ENCODE measurements at regions not wholly inside any gene's neighbourhood (a gene's known extent, or its start where the extent isn't known, plus 50 kb on each side); places are given as distances from the start of the nearest gene placed in this dataset.

DNA sequence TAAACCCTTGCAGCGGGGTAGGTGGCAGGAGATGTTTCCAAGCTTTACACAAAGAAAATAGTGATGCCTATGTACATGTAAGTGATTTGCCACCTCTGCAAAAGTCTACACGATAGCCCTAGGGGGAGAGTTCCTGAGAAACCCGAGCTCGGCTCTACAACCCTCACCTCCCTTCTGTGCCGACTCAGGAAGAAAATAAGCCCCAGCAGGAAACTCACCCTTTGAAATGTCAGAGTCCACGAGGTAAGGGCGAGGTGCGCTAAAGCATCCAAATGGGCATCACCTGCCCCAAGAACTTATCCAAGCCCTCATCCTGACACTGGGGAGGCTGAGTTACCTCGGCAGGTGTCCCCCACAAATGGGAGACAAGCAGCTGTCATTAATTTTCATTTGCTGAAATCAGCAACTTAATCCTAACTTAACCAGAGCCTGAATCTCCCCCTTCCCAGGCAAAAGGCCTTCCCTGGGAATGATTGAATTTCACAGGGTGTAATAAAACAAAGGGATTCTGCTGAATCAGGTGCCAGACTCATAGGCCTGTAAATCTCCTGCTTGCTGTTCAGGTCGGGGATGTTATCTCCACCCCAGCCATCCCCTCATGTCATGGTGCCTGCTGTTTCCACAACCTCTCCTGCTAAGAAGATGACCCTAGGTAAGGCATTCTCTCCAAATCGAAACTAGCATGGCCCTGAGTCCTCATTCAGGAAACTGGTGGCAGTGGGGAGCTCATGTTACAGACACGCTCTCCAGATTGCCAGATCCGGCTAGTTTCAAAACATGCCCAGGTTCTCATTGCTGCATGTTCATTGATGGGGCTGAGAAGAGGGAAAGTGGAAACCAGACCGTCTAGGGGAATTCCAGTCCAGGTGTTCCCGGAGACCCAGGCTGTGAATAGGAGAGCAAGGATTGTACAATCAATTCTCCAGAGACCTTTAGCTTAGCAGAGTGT is 105.3 kb upstream of the KIRREL3 start:
- H3K27me3 ChIP-seq (ENCODE audit: control insufficient read depth in 2 of 2, insufficient read depth in 2 of 2, low read length in 2 of 2) = no peaks in the 10 kb centered on the region
- no peak overlapping the region for H3K4me3 ChIP-seq (ENCODE audit: low read length)
- Mint-ChIP-seq H3K4me1 (no peaks in the 10 kb centered on the region), H3K9me3 (peaks cover 0 to 5% (median 0%) of the 10 kb centered on the region in 11 donors), H3K27ac (no peak overlapping the region), H3K27me3 (peaks cover 0 to 10% (median 4%) of the 10 kb centered on the region in 5 donors), H3K4me3 (no peak overlapping the region), H3K36me3 (no peaks in the 10 kb centered on the region)
- ChIA-PET CTCF (no interaction called here), POLR2A (no interaction called here)
- intact Hi-C loops (cut with micrococcal nuclease) = no loop called here
- H3K4me1 ChIP-seq (ENCODE audit: control insufficient read depth in 2 of 2, insufficient read depth in 2 of 2, low read length in 2 of 2) = no peaks in the 10 kb centered on the region
- H3K27ac ChIP-seq (ENCODE audit: low read depth, low read length) = no peak overlapping the region
- H3K9me3 ChIP-seq (ENCODE audit: control insufficient read depth in 2 of 3, low read length in 3 of 3) = no peaks in the 10 kb centered on the region
- ATAC-seq (no peak), DNase-seq (no peak)
- no peaks in the 10 kb centered on the region for H3K36me3 ChIP-seq (ENCODE audit: control insufficient read depth in 2 of 3, insufficient read depth in 3 of 3, low read length in 3 of 3)

DNA sequence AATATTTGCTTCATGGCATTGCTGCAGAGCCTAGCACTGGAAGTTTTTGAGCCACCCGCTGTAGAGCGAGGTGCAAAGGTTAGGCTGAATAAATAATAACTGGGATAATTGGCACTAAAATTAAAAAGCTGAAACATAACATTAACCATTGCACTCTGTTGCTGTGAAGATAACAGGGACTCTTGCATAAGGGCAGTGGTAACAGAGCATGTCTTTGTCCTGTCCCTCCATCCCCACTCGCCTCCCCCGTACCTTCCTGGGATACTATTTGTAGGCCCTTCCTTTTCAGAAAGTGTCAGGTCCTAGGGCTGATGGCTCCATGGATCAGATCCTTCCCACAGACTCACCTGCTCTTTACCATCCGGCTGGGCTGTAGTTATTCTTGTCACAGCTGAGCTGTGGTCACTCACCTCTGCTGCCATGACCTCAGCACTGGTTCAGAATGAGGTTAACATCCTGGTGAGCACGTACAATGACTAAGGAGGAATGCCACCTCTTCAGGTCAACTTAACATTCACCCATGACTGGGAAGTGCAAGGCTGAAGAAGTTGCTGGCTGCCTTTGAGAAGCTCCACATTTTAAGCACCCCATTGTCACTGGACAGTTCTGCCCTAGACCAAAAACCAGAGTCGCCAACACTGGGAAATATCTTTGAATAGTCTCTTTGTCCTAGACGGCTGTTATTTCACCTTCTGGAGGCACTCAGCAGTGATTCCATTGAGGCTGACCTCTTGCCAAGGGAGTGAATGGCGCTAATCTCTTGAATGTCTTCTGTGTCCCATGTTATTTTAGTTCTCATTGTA is 103.2 kb upstream of the KIRREL3 start:
- no peak overlapping the region for H3K27ac Mint-ChIP-seq
- no peaks in the 10 kb centered on the region for H3K36me3 Mint-ChIP-seq
- H3K9me3 Mint-ChIP-seq = peaks cover 0 to 5% (median 0%) of the 10 kb centered on the region in 11 donors
- POLR2A ChIA-PET = no interaction called here
- DNase-seq (no peak), ATAC-seq (no peak)
- Histone ChIP-seq H3K4me1 (ENCODE audit: control insufficient read depth in 2 of 2, insufficient read depth in 2 of 2, low read length in 2 of 2) (no peaks in the 10 kb centered on the region), H3K9me3 (ENCODE audit: control insufficient read depth in 2 of 3, low read length in 3 of 3) (no peaks in the 10 kb centered on the region), H3K27ac (ENCODE audit: low read depth, low read length) (no peak overlapping the region), H3K27me3 (ENCODE audit: control insufficient read depth in 2 of 2, insufficient read depth in 2 of 2, low read length in 2 of 2) (no peaks in the 10 kb centered on the region), H3K36me3 (ENCODE audit: control insufficient read depth in 2 of 3, insufficient read depth in 3 of 3, low read length in 3 of 3) (no peaks in the 10 kb centered on the region), H3K4me3 (ENCODE audit: low read length) (no peak overlapping the region)
- no peak overlapping the region for H3K4me3 Mint-ChIP-seq
- intact Hi-C loops (cut with micrococcal nuclease) = no loop called here
- H3K4me1 Mint-ChIP-seq = no peaks in the 10 kb centered on the region
- CTCF ChIA-PET = no interaction called here
- peaks cover 0 to 10% (median 4%) of the 10 kb centered on the region in 5 donors for H3K27me3 Mint-ChIP-seq

DNA sequence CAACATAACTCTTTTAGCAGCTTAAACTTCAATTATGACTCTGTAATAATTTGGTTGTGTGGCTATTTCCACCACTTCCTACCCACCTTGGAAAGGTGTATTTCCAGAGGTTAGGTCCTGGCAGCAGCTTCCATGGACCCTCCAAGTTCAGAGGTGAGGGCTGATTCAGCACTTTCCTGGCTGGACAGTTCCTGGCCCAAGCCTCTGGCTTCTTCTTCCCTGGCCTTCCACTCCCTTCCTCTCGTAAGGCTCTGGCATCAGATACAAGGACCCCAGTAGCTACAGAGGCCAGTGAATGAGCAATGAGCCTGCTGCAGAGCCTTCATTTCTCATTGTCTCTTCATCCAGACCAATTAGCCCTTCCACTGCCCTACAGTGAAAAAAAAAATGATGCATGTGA is 98.1 kb upstream of the KIRREL3 start:
- Mint-ChIP-seq H3K9me3 (peaks cover 0 to 5% (median 1%) of the 10 kb centered on the region in 11 donors), H3K27me3 (peaks cover 0 to 7% (median 0%) of the 10 kb centered on the region in 5 donors), H3K36me3 (no peaks in the 10 kb centered on the region), H3K4me1 (no peaks in the 10 kb centered on the region), H3K4me3 (no peak overlapping the region), H3K27ac (no peak overlapping the region)
- ATAC-seq (no peak), DNase-seq (no peak)
- ChIA-PET CTCF (no interaction called here), POLR2A (no interaction called here)
- Histone ChIP-seq H3K9me3 (ENCODE audit: control insufficient read depth in 2 of 3, low read length in 3 of 3) (no peaks in the 10 kb centered on the region), H3K4me3 (ENCODE audit: low read length) (no peak overlapping the region), H3K36me3 (ENCODE audit: control insufficient read depth in 2 of 3, insufficient read depth in 3 of 3, low read length in 3 of 3) (no peaks in the 10 kb centered on the region), H3K4me1 (ENCODE audit: control insufficient read depth in 2 of 2, insufficient read depth in 2 of 2, low read length in 2 of 2) (no peaks in the 10 kb centered on the region), H3K27me3 (ENCODE audit: control insufficient read depth in 2 of 2, insufficient read depth in 2 of 2, low read length in 2 of 2) (no peaks in the 10 kb centered on the region), H3K27ac (ENCODE audit: low read depth, low read length) (no peak overlapping the region)
- intact Hi-C loops (cut with micrococcal nuclease) = no loop called here

DNA sequence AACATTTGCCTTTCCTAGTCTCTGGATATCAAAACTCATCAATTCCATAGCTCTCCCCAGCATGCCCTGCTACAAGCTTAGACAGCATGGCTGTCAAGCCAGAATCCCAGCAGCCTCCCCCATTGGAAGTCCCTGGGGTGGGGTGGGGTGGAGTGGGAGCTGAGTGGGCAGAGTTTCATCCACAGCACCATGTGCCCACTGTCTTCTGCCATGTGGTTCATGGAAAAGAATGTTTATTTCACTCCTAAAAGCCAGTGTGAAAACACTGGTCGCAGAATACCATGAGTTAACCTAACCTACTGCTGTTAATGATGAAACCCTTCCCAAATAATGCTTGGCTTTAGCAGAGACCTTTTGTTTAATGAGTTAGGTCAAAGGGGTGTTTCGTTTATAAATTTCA is 80.2 kb upstream of the KIRREL3 start:
- H3K4me3 Mint-ChIP-seq = no peak overlapping the region
- H3K27me3 ChIP-seq (ENCODE audit: control insufficient read depth in 2 of 2, insufficient read depth in 2 of 2, low read length in 2 of 2) = no peaks in the 10 kb centered on the region
- DNase-seq (no peak), ATAC-seq (no peak)
- POLR2A ChIA-PET = no interaction called here
- H3K36me3 ChIP-seq (ENCODE audit: control insufficient read depth in 2 of 3, insufficient read depth in 3 of 3, low read length in 3 of 3) = no peaks in the 10 kb centered on the region
- H3K4me1 Mint-ChIP-seq = no peaks in the 10 kb centered on the region
- no peak overlapping the region for H3K4me3 ChIP-seq (ENCODE audit: low read length)
- CTCF ChIA-PET = no interaction called here
- no peak overlapping the region for H3K27ac ChIP-seq (ENCODE audit: low read depth, low read length)
- H3K27me3 Mint-ChIP-seq = peaks cover 0 to 33% (median 9%) of the 10 kb centered on the region in 5 donors
- H3K9me3 ChIP-seq (ENCODE audit: control insufficient read depth in 2 of 3, low read length in 3 of 3) = no peaks in the 10 kb centered on the region
- no peaks in the 10 kb centered on the region for H3K36me3 Mint-ChIP-seq
- intact Hi-C loops (cut with micrococcal nuclease) = no loop called here
- H3K4me1 ChIP-seq (ENCODE audit: control insufficient read depth in 2 of 2, insufficient read depth in 2 of 2, low read length in 2 of 2) = no peaks in the 10 kb centered on the region
- peaks cover 0 to 4% (median 0%) of the 10 kb centered on the region in 11 donors for H3K9me3 Mint-ChIP-seq
- no peak overlapping the region for H3K27ac Mint-ChIP-seq

DNA sequence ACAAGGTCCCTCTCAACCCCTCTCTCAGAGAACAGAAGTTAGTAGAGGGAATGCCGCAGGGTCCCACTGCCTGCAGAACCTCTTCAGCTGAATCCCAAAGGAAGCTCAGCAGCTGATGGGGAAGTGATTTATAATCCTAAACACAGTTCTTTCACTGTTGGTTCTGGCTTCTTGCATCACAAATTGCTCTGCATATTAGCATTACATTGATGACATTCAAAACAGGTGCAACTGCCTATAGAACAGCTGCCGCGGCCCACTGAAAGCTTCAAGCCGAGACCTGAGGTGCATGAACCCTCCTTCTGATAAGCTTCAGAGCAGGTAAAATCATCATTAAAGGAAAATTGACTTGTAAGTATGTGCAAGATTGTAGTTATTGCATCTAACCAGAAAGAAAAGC is 75.2 kb upstream of the KIRREL3 start:
- DNase-seq (no peak), ATAC-seq (no peak)
- Mint-ChIP-seq H3K27ac (no peak overlapping the region), H3K4me1 (no peaks in the 10 kb centered on the region), H3K27me3 (peaks cover 0 to 25% (median 9%) of the 10 kb centered on the region in 5 donors), H3K4me3 (no peak overlapping the region), H3K36me3 (no peaks in the 10 kb centered on the region), H3K9me3 (peaks cover 0 to 3% (median 0%) of the 10 kb centered on the region in 11 donors)
- Histone ChIP-seq H3K4me1 (ENCODE audit: control insufficient read depth in 2 of 2, insufficient read depth in 2 of 2, low read length in 2 of 2) (no peaks in the 10 kb centered on the region), H3K36me3 (ENCODE audit: control insufficient read depth in 2 of 3, insufficient read depth in 3 of 3, low read length in 3 of 3) (no peaks in the 10 kb centered on the region), H3K27me3 (ENCODE audit: control insufficient read depth in 2 of 2, insufficient read depth in 2 of 2, low read length in 2 of 2) (no peaks in the 10 kb centered on the region), H3K27ac (ENCODE audit: low read depth, low read length) (no peak overlapping the region), H3K9me3 (ENCODE audit: control insufficient read depth in 2 of 3, low read length in 3 of 3) (no peaks in the 10 kb centered on the region), H3K4me3 (ENCODE audit: low read length) (no peak overlapping the region)
- ChIA-PET POLR2A (no interaction called here), CTCF (no interaction called here)
- intact Hi-C loops (cut with micrococcal nuclease) = no loop called here

DNA sequence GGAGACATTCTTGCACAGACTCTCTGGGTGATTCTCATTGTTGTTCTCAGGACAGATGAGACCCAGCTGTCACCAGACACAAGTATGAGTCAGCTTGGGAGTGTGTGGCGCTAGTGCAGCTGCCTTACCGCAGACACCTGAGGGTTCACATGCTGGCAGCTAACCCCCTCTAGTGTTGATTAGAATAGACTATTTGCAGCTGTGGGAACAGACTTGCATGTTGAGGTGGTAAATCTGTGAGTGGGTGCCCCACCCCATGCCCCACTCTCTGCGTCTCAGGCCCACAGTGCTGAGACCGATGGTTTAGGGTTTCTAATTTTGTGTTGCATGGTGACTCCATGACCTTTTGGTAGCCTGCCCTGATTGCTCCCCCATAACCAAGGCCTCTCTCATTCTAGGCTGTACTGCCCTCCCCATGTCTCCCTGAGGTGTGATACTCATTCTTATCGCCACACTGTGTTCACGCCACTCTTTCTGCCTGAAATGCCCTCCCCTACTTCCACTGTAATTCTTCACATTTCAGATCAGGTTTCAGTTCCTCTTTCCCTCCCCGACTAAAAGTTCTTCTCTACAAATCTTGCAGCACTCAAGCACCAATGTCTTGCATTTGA is 73.7 kb upstream of the KIRREL3 start:
- no peaks in the 10 kb centered on the region for H3K4me1 Mint-ChIP-seq
- peaks cover 0 to 3% (median 0%) of the 10 kb centered on the region in 11 donors for H3K9me3 Mint-ChIP-seq
- no peaks in the 10 kb centered on the region for H3K36me3 ChIP-seq (ENCODE audit: control insufficient read depth in 2 of 3, insufficient read depth in 3 of 3, low read length in 3 of 3)
- H3K4me3 Mint-ChIP-seq = no peak overlapping the region
- ATAC-seq (no peak), DNase-seq (no peak)
- no peaks in the 10 kb centered on the region for H3K36me3 Mint-ChIP-seq
- no peaks in the 10 kb centered on the region for H3K9me3 ChIP-seq (ENCODE audit: control insufficient read depth in 2 of 3, low read length in 3 of 3)
- ChIA-PET CTCF (no interaction called here), POLR2A (no interaction called here)
- no peaks in the 10 kb centered on the region for H3K27me3 ChIP-seq (ENCODE audit: control insufficient read depth in 2 of 2, insufficient read depth in 2 of 2, low read length in 2 of 2)
- H3K4me1 ChIP-seq (ENCODE audit: control insufficient read depth in 2 of 2, insufficient read depth in 2 of 2, low read length in 2 of 2) = no peaks in the 10 kb centered on the region
- no peak overlapping the region for H3K27ac ChIP-seq (ENCODE audit: low read depth, low read length)
- H3K27me3 Mint-ChIP-seq = peaks cover 0 to 16% (median 9%) of the 10 kb centered on the region in 5 donors
- no peak overlapping the region for H3K27ac Mint-ChIP-seq
- no peak overlapping the region for H3K4me3 ChIP-seq (ENCODE audit: low read length)
- intact Hi-C loops (cut with micrococcal nuclease) = no loop called here

All from naive thymus-derived CD4-positive, alpha-beta T cell (primary cell).